Skeletal muscle satellite cell (primary cell): ENCODE measurements at regions not wholly inside any gene's neighbourhood (a gene's known extent, or its start where the extent isn't known, plus 50 kb on each side); places are given as distances from the start of the nearest gene placed in this dataset.

Experiments used
- H3K27me3 ChIP-seq: 2 replicates; pipeline ENCODE4 v1.7.0; 2013; ENCODE audit warnings: low read length; ENCODE audit not compliant: control insufficient read depth, insufficient read depth
- H3K36me3 ChIP-seq: 2 replicates; pipeline ENCODE4 v1.7.0; 2013; ENCODE audit warnings: mild to moderate bottlenecking, control low read depth, low read length; ENCODE audit not compliant: insufficient read depth
- H3K4me1 ChIP-seq: 2 replicates; pipeline ENCODE4 v1.7.0; 2013; ENCODE audit warnings: low read length; ENCODE audit not compliant: control insufficient read depth, insufficient read depth
- H3K4me2 ChIP-seq: 2 replicates; pipeline ENCODE4 v1.7.0; 2013; ENCODE audit warnings: mild to moderate bottlenecking, low read length
- H3K4me3 ChIP-seq: 2 replicates; pipeline ENCODE4 v1.7.0; 2013; ENCODE audit warnings: low read length
- H3K9ac ChIP-seq: 2 replicates; pipeline ENCODE4 v1.7.0; 2013; ENCODE audit warnings: mild to moderate bottlenecking, low read depth, low read length, moderate library complexity
- H3K9me3 ChIP-seq: replicated peaks from 2 replicates; pipeline ENCODE4 v1.7.0; 2013; ENCODE audit warnings: mild to moderate bottlenecking, control low read depth, low read length

- Histone ChIP-seq H3K4me2 (no peak overlapping the region), H3K36me3 (no peaks in the 10 kb centered on the region), H3K9ac (no peak overlapping the region), H3K9me3 (no peaks in the 10 kb centered on the region), H3K4me1 (peaks cover 24% of the 10 kb centered on the region), H3K27me3 (no peaks in the 10 kb centered on the region), H3K4me3 (no peak overlapping the region)
Measured at GRCh38 chr2:226664661-226665060, 135.0 kb downstream of the IRS1 start.

GRCh38 chr2:226664140-226664539 is 135.5 kb downstream of the IRS1 start:
- H3K4me2 ChIP-seq = no peak overlapping the region
- no peaks in the 10 kb centered on the region for H3K9me3 ChIP-seq
- no peaks in the 10 kb centered on the region for H3K36me3 ChIP-seq
- peaks cover 24% of the 10 kb centered on the region for H3K4me1 ChIP-seq
- H3K4me3 ChIP-seq = no peak overlapping the region
- no peaks in the 10 kb centered on the region for H3K27me3 ChIP-seq
- no peak overlapping the region for H3K9ac ChIP-seq

DNA sequence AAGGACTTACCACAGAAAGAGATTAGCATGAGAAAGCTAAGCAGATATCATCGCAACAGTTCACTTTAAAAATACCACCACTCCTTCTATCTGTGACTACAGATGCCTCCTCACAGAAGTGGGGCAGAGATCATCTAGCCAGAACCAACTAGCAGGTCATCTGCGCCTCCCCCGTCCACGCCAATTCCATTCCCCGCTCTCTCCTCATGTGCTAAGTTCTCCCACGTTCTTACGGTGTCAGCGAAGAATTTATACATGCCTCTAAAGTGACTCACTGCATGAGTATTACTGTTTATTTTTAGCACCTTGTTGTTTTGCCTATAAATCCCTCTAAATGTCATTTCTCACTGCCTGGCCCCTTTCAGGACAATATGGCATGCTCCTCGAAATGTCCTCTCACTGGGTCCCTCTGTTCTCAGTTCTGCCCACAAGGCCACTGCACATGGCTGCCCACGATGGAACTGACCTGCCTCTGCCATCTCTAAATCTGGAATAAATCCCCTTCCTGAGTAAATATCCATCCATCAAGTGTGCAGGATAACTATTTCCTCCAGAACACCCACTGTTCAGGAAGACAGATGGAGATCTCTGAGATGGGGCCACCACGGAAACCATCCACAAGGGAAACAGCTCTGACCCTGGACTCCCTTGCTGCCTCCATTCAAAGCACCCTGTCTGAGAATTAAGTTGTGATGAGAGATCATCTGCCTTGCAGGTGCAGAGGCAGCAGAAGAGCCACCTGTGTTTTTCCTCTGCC is 137.7 kb downstream of the IRS1 start:
- H3K9ac ChIP-seq = peak overlapping the region; percentile 56

GRCh38 chr2:226660526-226660925 is 139.1 kb downstream of the IRS1 start:
- Histone ChIP-seq H3K4me1 (peaks cover 24% of the 10 kb centered on the region), H3K4me3 (no peak overlapping the region), H3K27me3 (no peaks in the 10 kb centered on the region), H3K36me3 (no peaks in the 10 kb centered on the region), H3K9ac (peak overlapping the region; percentile 57), H3K9me3 (no peaks in the 10 kb centered on the region), H3K4me2 (peak overlapping the region; percentile 26)

More for the DNA sequence above, 137.7 kb downstream of the IRS1 start:
- H3K27me3 ChIP-seq = no peaks in the 10 kb centered on the region
- H3K4me1 ChIP-seq = peaks cover 24% of the 10 kb centered on the region
- H3K4me3 ChIP-seq = no peak overlapping the region
- no peaks in the 10 kb centered on the region for H3K9me3 ChIP-seq
- peak overlapping the region; percentile 6 for H3K4me2 ChIP-seq
- H3K36me3 ChIP-seq = no peaks in the 10 kb centered on the region

- Histone ChIP-seq H3K27me3 (no peaks in the 10 kb centered on the region), H3K4me3 (no peak overlapping the region), H3K9me3 (no peaks in the 10 kb centered on the region), H3K4me1 (peaks cover 24% of the 10 kb centered on the region), H3K36me3 (no peaks in the 10 kb centered on the region), H3K9ac (peak overlapping the region; percentile 57), H3K4me2 (peak overlapping the region; percentile 26)
Measured at GRCh38 chr2:226660124-226660523, 139.5 kb downstream of the IRS1 start.

DNA sequence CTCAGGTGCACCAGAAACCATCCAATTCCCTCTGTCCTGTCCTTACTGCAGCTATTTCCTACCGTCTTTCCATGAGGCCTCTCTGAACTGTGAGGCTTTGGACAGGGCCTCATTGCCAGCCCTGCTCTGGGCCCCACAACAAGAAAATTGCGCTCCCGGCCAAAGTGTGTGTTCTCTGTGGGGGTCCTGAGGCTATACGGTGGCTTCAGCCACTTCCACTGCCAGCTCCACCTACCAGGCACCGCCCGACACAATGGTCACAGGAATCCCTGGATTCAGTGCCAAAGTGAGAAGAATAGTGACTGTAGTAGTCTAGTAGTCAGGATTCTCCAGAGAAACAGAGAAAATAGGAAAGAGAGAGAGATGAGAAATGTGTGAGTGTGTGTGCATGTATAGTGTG is 140.2 kb downstream of the IRS1 start:
- Histone ChIP-seq H3K27me3 (no peaks in the 10 kb centered on the region), H3K4me3 (no peak overlapping the region), H3K4me2 (no peak overlapping the region), H3K9me3 (no peaks in the 10 kb centered on the region), H3K36me3 (no peaks in the 10 kb centered on the region), H3K9ac (no peak overlapping the region), H3K4me1 (peaks cover 24% of the 10 kb centered on the region)

DNA sequence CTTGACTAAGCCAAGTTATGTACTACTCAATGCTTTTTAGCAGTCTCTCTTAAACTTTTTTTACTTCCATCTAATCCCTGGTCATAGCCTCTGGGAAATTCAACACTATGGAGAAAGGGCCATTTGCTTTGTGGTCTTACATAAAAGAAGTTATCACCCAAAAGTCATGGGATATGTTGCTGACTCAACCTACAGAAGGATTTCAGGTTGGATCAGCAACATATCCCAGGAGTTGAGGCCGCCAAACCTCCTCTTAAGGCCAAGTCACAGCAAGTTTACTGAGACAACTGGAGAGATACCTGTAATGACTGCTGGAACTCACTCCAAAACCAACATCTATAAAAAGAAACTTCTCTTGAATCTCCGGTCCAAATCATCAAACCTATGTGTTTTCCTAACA is 141.1 kb downstream of the IRS1 start:
- H3K36me3 ChIP-seq = no peaks in the 10 kb centered on the region
- no peak overlapping the region for H3K4me2 ChIP-seq
- peaks cover 27% of the 10 kb centered on the region for H3K4me1 ChIP-seq
- no peaks in the 10 kb centered on the region for H3K27me3 ChIP-seq
- H3K9ac ChIP-seq = no peak overlapping the region
- no peaks in the 10 kb centered on the region for H3K9me3 ChIP-seq
- no peak overlapping the region for H3K4me3 ChIP-seq

- no peaks in the 10 kb centered on the region for H3K27me3 ChIP-seq
- H3K9me3 ChIP-seq = no peaks in the 10 kb centered on the region
- H3K4me1 ChIP-seq = peaks cover 37% of the 10 kb centered on the region
- H3K36me3 ChIP-seq = no peaks in the 10 kb centered on the region
- no peak overlapping the region for H3K9ac ChIP-seq
- H3K4me3 ChIP-seq = no peak overlapping the region
- H3K4me2 ChIP-seq = no peak overlapping the region
Measured at GRCh38 chr2:226657340-226658053, 142.1 kb downstream of the IRS1 start.

DNA sequence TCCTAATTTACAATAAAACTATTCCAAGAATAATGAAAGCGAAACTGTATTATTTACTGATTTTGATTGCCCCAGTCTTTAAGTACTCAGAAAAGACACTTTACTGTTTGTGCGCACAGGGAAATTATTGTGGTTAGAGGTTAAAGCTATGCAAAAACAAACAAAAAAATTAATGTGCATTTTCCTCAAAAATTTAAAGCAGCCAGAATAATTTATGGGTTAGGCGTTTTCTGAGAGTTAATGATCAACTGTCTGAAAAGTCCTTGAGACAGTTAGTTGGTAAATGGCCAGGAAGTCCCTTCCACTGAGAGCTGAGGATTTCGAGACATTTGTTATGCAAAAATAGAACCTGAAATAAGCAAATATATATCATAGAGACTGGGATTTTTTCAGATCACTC is 143.3 kb downstream of the IRS1 start:
- Histone ChIP-seq H3K4me3 (no peak overlapping the region), H3K36me3 (no peaks in the 10 kb centered on the region), H3K4me1 (peaks cover 36% of the 10 kb centered on the region), H3K27me3 (no peaks in the 10 kb centered on the region), H3K9me3 (no peaks in the 10 kb centered on the region), H3K9ac (no peak overlapping the region), H3K4me2 (no peak overlapping the region)

GRCh38 chr2:226655871-226656270 is 143.7 kb downstream of the IRS1 start:
- Histone ChIP-seq H3K36me3 (no peaks in the 10 kb centered on the region), H3K4me2 (no peak overlapping the region), H3K27me3 (no peaks in the 10 kb centered on the region), H3K9ac (no peak overlapping the region), H3K9me3 (no peaks in the 10 kb centered on the region), H3K4me3 (no peak overlapping the region), H3K4me1 (peaks cover 37% of the 10 kb centered on the region)

- peaks cover 43% of the 10 kb centered on the region for H3K4me1 ChIP-seq
- H3K36me3 ChIP-seq = no peaks in the 10 kb centered on the region
- H3K4me2 ChIP-seq = peak overlapping the region; percentile 34
- no peak overlapping the region for H3K4me3 ChIP-seq
- no peaks in the 10 kb centered on the region for H3K27me3 ChIP-seq
- H3K9me3 ChIP-seq = peaks cover 3% of the 10 kb centered on the region
- H3K9ac ChIP-seq = peak overlapping the region; percentile 71
Measured at GRCh38 chr2:226652983-226653765, 146.4 kb downstream of the IRS1 start.
